ENCODE measurements at regions not wholly inside any gene's neighbourhood (a gene's known extent, or its start where the extent isn't known, plus 50 kb on each side); places are given as distances from the start of the nearest gene placed in this dataset.

GRCh38 chr5:113804943-113805342 lies 291.4 kb downstream of the YTHDC2 start:
- TF ChIP-seq CTCF (IDR thresholded peaks at IDR 0.05; ENCODE audit: low read depth, low read length, poor library complexity, severe bottlenecking), result no peak
- TF ChIP-seq EZH2phosphoT487 (IDR thresholded peaks at IDR 0.05; ENCODE audit: borderline replicate concordance, low read length), result no peak
